SH-SY5Y (cell line): ENCODE measurements at regions not wholly inside any gene's neighbourhood (a gene's known extent, or its start where the extent isn't known, plus 50 kb on each side); places are given as distances from the start of the nearest gene placed in this dataset.

Experiments
- GATA2 ChIP-seq: IDR thresholded peaks from 2 replicates; pipeline ENCODE4 v1.6.1; 2011; ENCODE audit warnings: mild to moderate bottlenecking, low read depth, low read length
- GATA3 ChIP-seq: IDR thresholded peaks from 2 replicates; pipeline ENCODE4 v1.6.1; 2011; ENCODE audit warnings: low read depth, mild to moderate bottlenecking, low read length, moderate library complexity

- TF ChIP-seq GATA3, result no peak
- TF ChIP-seq GATA2, result no peak
These were observed 368.1 kb upstream of the MARCKS start for GRCh38 chr6:113488812-113489685.

- TF ChIP-seq GATA3 (no peak), GATA2 (no peak)
These were observed 367.0 kb upstream of the MARCKS start for GRCh38 chr6:113489952-113490746.

GRCh38 chr6:113491376-113491775 lies 365.8 kb upstream of the MARCKS start:
- TF ChIP-seq GATA3, result no peak
- TF ChIP-seq GATA2, result no peak

- TF ChIP-seq GATA2, result no peak
- TF ChIP-seq GATA3, result no peak
These were observed 363.2 kb upstream of the MARCKS start for GRCh38 chr6:113493991-113494390.

GRCh38 chr6:113495521-113495920 lies 361.6 kb upstream of the MARCKS start:
- TF ChIP-seq GATA2 (no peak), GATA3 (no peak)

- TF ChIP-seq GATA3 (no peak), GATA2 (no peak)
These were observed 361.0 kb upstream of the MARCKS start for GRCh38 chr6:113496166-113496565.

DNA sequence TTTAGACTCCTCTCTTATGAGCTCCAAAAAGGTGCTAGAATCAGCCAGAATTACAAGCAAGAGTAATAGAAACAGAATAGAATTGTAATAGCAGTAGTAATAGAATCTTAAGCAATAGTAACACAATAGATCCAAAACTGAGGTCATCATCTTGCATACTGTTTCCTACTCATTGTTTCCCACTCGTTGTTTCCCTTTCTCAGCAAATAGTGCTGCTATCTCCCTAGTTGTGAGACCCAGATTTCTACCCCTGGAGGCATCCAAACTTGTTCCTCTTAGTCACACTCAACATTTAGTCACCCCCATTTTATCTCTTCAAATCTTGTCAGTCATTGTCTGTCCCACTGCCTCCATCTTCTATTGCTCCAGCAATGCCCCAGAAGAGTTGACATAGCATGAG lies 356.9 kb upstream of the MARCKS start:
- TF ChIP-seq GATA3 (no peak), GATA2 (no peak)

DNA sequence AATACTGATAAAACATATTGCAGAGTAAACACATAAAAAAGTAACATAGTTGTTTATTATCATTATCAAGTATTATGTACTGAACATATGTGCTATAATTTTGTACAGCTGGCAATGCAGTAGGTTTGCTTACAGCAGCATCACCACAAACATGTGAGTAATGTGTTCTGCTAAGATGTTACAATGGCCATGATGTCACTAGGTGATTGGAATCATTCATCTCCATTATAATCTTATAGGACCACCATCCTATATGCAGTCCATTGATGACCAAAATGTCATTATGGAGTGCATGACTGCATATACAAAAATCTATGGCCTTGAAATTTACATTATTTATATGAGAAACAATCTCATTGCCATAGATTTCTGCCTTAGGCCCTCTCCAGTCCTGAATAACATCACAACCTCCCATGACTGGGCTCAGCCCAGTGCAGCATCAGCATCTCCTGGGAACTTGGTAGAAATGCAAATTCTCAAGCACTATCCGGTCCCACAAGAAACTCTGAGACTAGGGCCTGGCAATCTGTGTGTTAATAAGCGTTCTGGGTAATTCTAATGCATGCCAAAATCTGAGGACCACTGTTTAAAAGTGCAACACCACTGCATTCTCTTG lies 352.0 kb upstream of the MARCKS start:
- TF ChIP-seq GATA2 (no peak), GATA3 (no peak)

DNA sequence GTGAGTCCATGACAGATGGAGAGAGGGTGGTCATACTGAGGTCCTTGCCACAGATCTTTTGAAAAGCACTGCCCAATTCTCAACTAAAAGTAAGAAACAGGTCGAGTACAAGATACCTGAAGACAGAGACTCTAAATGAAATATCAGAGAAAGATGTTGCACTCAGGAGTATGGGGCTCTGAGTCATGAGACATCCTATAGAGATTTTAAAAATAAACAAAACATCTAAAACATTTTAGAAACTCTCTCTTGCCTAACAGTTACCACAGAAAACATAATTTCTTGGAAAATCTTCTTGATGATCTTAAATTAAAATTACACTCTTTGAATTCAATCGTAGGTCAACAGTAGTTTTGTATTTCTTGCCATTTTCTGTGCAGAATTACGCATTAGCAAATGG lies 348.9 kb upstream of the MARCKS start:
- TF ChIP-seq GATA3 (no peak), GATA2 (no peak)

DNA sequence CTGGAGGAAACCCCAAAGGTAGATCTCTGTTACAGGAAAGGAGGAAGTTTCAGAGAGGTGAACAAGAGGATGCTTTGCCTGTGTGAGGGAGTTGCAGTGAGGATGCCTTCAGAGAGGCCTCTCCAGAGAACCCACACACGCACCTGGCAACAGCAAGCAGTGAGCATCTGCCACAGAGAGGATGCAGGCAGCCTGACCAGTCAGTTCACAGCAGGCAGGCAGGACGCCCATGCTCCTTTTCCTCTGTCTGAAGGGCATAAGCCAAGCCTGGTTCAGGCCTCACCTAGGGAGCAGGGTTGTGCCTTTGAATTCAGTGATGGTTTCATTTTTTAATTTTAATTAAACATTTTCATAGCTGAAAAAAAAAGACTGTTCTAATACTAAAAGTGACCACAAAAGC lies 346.0 kb upstream of the MARCKS start:
- TF ChIP-seq GATA2 (no peak), GATA3 (no peak)

DNA sequence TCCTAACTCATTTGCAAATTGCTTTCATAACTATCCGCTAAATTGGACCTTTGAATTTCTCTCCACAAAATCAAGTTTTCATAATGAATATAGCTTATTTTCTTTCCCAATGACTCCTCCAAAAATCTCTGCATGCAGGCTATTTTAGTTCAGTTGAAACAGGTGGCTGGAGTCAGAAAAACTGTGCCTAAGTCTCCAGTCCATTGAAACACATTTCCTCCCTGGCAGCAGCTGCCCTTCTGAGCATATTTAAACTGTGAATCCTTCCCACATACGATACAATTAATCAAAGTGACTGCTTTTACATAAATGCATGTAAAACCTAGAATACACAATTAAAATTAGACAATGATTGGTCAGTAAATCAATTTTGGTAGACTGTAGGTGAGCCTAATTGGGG lies 344.6 kb upstream of the MARCKS start:
- no peak for TF ChIP-seq GATA3
- no peak for TF ChIP-seq GATA2

DNA sequence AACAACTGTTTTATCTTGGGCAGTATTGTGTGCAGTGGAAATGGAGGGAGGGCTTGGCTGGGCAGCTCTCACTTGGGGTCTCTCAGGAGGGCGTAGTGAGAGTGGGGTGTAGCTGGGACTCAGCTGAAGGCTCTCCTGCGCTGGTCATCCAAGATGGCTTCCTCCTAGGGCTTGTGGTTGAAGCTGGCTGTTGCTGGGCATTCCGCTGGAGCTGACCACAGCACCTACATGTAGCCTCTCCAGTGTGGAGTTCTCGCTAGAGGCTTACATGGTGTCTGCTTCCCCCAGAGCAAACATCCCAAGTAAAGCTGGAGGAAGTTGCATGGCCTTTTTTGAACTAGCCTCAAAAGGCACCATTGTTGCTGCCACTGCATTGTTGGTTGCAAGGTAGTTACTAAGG lies 344.1 kb upstream of the MARCKS start:
- TF ChIP-seq GATA2, result no peak
- no peak for TF ChIP-seq GATA3

DNA sequence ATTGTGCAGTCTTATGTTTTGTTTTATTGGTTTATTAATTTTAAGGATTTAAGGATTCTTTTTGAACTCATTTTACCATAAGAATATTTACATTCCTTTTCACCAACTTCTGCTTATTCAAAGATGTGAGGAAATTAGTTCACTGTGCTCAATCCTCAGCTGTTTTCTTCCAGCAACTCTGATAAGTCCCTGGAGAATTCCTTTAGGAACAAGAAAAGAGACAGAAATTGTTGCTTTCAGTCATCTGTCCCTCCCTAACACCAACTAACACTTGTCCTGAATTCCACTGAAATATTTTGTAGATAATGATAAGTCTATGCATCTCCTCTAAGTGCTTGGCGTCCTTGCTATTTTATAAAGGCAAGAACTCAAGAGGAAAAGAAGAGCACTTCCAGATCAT lies 334.8 kb upstream of the MARCKS start:
- TF ChIP-seq GATA2 (no peak), GATA3 (no peak)

DNA sequence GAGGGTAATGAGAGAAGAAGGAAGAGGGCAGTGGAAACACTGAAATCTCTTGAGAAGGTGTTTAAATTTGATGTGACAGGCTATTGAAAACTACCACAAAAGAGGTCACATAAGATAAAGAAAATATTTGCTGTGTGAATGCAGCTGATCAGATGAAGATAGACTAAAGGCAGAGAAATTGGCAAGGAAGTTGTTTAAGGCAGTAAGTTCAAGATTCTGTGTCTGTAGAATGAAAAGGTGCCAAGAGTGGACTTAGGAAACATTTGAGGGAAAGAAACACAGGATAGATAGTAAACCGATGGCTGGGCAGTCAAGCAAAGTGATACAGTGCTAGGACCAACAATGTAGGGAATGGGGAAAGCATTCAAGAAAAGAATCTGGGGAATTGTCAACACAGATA lies 332.3 kb upstream of the MARCKS start:
- TF ChIP-seq GATA3, result no peak
- no peak for TF ChIP-seq GATA2
